Chondrocyte (in vitro differentiated cells): ENCODE measurements at regions not wholly inside any gene's neighbourhood (a gene's known extent, or its start where the extent isn't known, plus 50 kb on each side); places are given as distances from the start of the nearest gene placed in this dataset.

ENCODE experiments used
- DNase-seq: peaks from one replicate; pipeline ENCODE4 v3.0.0; 2021; ENCODE audit warnings: mixed read lengths, low spot score
- H3K27ac Mint-ChIP-seq: one replicate; pipeline ENCODE4 v1.8.0; 2021; ENCODE audit warnings: mild to moderate bottlenecking, moderate library complexity, mixed read lengths; ENCODE audit not compliant: unreplicated experiment
- H3K27me3 Mint-ChIP-seq: 2 replicates; pipeline ENCODE4 v1.8.0; 2021; ENCODE audit warnings: low read depth, mixed read lengths
- H3K36me3 Mint-ChIP-seq: 2 replicates; pipeline ENCODE4 v1.8.0; 2021; ENCODE audit warnings: low read depth, mixed read lengths
- H3K4me1 Mint-ChIP-seq: 2 replicates; pipeline ENCODE4 v1.8.0; 2021; ENCODE audit warnings: low read depth, mild to moderate bottlenecking, mixed read lengths
- H3K4me3 Mint-ChIP-seq: one replicate; pipeline ENCODE4 v1.8.0; 2021; ENCODE audit warnings: mild to moderate bottlenecking, moderate library complexity, mixed read lengths; ENCODE audit not compliant: unreplicated experiment
- H3K9me3 Mint-ChIP-seq: 2 replicates; pipeline ENCODE4 v1.8.0; 2021; ENCODE audit warnings: low read depth, mixed read lengths
- TF ChIP-seq, protein P1 (sequence below): fragments of 200-600 bp; sonication (generic); IDR thresholded peaks from 2 replicates; pipeline ENCODE4 v1.5.0; 2021; ENCODE audit warnings: antibody characterized with exemption, mild to moderate bottlenecking, moderate library complexity

DNA sequence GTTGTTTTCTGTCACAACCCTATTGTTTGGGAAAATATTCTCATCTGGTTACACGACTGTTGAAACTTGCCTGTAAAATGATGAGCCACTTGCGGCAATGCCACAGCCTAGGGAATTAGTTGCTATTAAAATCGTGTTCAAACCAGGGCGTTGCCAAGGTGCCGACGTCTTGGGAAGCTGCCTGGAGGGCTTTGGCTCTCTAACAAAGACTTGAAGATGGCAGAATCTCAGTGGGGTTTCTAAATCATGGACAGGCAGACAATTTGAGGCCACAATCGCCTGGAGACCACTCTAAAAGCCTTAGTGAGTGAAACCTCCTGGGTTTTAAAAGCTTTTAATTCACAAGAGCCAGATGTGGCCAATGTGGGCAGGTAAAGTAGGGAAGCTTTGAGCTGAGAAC is 117.2 kb upstream of the BMAL1 start:
- Mint-ChIP-seq H3K36me3 (peaks cover 4% of the 10 kb centered on the region), H3K27ac (no peak overlapping the region), H3K4me1 (no peaks in the 10 kb centered on the region), H3K27me3 (peaks cover 12% of the 10 kb centered on the region), H3K4me3 (no peak overlapping the region), H3K9me3 (peaks cover 16% of the 10 kb centered on the region)
- DNase-seq, result no peak
- TF ChIP-seq, protein P1, sequence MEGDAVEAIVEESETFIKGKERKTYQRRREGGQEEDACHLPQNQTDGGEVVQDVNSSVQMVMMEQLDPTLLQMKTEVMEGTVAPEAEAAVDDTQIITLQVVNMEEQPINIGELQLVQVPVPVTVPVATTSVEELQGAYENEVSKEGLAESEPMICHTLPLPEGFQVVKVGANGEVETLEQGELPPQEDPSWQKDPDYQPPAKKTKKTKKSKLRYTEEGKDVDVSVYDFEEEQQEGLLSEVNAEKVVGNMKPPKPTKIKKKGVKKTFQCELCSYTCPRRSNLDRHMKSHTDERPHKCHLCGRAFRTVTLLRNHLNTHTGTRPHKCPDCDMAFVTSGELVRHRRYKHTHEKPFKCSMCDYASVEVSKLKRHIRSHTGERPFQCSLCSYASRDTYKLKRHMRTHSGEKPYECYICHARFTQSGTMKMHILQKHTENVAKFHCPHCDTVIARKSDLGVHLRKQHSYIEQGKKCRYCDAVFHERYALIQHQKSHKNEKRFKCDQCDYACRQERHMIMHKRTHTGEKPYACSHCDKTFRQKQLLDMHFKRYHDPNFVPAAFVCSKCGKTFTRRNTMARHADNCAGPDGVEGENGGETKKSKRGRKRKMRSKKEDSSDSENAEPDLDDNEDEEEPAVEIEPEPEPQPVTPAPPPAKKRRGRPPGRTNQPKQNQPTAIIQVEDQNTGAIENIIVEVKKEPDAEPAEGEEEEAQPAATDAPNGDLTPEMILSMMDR, result no peak

DNA sequence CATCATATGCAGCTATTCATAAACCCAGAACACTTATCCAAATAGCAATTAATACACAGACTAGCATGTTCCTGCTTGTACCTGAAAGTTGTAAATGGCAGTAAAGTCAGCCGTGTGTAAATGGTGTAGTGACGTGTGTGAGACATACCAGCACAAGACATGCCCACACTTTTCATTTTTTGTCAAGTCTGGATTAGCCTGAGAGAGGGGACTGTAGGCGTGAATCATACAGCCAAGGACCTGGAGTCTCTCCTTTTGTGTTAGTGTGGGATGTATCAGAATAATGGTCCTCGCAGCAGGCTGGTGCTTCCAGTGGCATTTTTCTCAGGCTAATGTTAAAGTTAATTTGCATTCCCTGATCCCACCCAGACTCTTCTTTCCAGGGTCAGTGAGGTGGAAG is 116.8 kb upstream of the BMAL1 start:
- peaks cover 2% of the 10 kb centered on the region for H3K36me3 Mint-ChIP-seq
- DNase-seq, result no peak
- no peak overlapping the region for H3K4me3 Mint-ChIP-seq
- peaks cover 12% of the 10 kb centered on the region for H3K9me3 Mint-ChIP-seq
- peaks cover 12% of the 10 kb centered on the region for H3K27me3 Mint-ChIP-seq
- H3K27ac Mint-ChIP-seq, result no peak overlapping the region
- TF ChIP-seq, protein P1, result no peak
- peaks cover 3% of the 10 kb centered on the region for H3K4me1 Mint-ChIP-seq

DNA sequence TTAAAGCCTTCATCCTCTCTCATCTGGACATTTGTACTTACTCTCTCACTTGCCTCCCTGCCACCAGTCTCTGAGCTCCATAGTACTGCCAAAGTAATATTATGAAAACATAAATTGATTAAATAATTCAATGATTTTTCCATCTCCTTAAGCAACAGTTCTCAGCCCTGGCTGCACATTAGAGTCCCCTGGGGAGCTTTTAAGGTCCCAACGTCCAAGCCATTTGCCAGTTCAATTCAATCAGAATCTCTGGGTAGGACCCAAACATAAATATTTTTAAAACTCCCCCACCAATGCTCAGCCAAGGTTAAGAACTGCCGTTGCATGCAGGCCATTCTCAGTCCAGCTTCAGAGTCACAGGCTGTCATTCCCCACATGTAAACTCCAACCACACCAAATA is 114.4 kb upstream of the BMAL1 start:
- H3K36me3 Mint-ChIP-seq, result peaks cover 2% of the 10 kb centered on the region

DNA sequence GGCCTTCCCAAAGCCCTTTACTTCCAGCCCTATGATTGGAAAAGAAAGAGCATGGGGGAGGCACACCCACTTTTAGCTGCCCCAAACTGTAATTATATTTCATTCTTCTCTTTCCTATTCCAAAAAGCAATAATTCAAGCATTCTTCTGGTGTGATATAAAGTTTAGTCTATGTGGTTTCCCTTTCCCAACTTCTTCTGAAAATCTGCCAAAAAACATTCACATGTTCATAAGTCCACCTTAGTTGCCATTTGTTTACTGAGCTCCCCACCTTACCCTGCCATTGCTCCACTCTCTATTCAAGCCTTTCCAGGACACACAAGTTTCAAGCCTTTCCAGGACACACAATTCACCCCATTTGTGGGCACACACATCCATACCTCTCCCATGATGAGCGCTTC is 111.6 kb upstream of the BMAL1 start:
- Mint-ChIP-seq H3K36me3 (peaks cover 2% of the 10 kb centered on the region), H3K27me3 (peaks cover 5% of the 10 kb centered on the region), H3K9me3 (no peaks in the 10 kb centered on the region), H3K27ac (no peak overlapping the region), H3K4me1 (peaks cover 18% of the 10 kb centered on the region), H3K4me3 (no peak overlapping the region)
- TF ChIP-seq, protein P1, result no peak
- DNase-seq, result no peak

More for the DNA sequence above, 114.4 kb upstream of the BMAL1 start:
- DNase-seq, result no peak
- TF ChIP-seq, protein P1, result no peak
- Mint-ChIP-seq H3K4me1 (peaks cover 9% of the 10 kb centered on the region), H3K4me3 (no peak overlapping the region), H3K9me3 (no peaks in the 10 kb centered on the region), H3K27me3 (peaks cover 12% of the 10 kb centered on the region), H3K27ac (no peak overlapping the region)

DNA sequence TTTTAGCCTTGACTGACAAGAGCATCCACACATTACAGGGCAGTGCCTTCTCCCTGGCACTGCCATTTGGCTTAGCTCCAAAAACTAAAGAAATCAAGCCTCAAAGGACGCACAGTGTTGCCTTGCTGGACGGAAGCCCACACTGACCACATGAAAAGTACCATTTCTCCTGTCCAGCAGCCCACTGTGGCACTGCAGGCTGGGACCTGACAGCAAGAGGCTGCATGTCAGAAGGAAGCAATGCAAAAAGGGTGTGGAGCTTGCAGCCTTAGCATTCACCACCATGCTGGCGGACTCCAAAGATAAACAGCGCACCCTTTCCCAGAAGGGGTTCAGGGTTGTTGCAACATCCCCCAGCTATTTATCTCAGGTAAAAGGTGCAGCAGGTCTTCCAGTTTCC is 109.3 kb upstream of the BMAL1 start:
- no peak overlapping the region for H3K4me3 Mint-ChIP-seq
- TF ChIP-seq, protein P1, result no peak
- no peak for DNase-seq
- H3K27me3 Mint-ChIP-seq, result peaks cover 2% of the 10 kb centered on the region
- no peak overlapping the region for H3K27ac Mint-ChIP-seq
- no peaks in the 10 kb centered on the region for H3K9me3 Mint-ChIP-seq
- peaks cover 18% of the 10 kb centered on the region for H3K4me1 Mint-ChIP-seq
- no peaks in the 10 kb centered on the region for H3K36me3 Mint-ChIP-seq
